GM19240 (cell line): ENCODE measurements at regions not wholly inside any gene's neighbourhood (a gene's known extent, or its start where the extent isn't known, plus 50 kb on each side); places are given as distances from the start of the nearest gene placed in this dataset.
"Not testable (repeated sequence)": the region's sequence is repeated elsewhere in the genome, so short reads cannot be mapped to it uniquely, and the experiment has no call there.

Source experiments
- DNase-seq: peaks from one replicate; pipeline ENCODE4 v3.0.0; 2011; ENCODE audit warnings: low spot score; ENCODE audit not compliant: insufficient read length

GRCh38 chr14:45721472-45721871 is 468.5 kb upstream of the MIS18BP1 start:
- no peak for DNase-seq

DNA sequence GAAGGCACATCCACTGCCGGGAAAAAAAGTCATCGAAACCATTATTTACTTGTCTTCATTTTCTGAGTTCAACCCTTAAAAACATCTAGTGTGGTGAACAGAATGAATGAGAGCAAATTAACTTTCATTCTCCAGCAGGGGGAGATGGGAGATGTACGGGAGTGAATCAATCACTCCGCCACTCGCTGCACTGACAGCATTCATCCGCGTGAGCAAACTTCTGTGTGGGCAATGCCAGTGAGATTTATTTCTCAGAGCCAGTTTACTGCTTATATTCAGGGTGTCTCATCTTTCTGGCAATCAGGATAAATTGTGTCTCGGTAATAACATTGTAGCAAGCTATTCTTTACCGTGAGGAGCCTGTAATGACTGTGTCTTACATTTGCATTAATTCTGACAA is 463.6 kb upstream of the MIS18BP1 start:
- DNase-seq: no peak

GRCh38 chr14:45715946-45716345 is 462.9 kb upstream of the MIS18BP1 start:
- no peak for DNase-seq

- DNase-seq: no peak
Measured at GRCh38 chr14:45709541-45709940, 456.5 kb upstream of the MIS18BP1 start.

DNA sequence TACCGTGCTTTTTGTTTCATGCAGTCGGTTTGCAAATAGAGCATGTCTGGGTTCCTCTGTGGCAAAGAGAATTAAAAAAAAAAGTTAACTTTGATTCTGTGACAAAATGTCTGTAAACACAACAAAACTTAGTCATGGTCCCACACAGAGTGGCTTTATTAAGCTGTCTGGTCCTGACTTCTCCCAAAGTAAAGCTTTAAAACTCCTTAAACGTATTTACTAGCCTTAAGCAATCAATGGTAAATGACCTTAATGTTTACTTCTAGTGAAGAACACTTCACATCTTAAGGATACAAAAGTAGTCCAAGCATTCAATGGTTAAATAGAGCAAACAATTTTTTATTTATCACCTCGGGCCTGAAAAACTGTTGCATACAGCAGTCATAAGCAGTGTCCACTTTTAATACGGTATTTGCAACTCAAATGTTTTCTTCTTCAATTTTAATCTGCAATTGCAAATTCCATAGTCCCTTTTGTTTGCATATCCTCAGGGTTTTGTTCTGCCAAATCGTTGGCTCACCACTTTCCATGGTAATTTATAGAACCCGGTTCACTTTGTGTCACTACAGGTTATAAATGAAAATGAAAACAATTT is 453.0 kb upstream of the MIS18BP1 start:
- DNase-seq: no peak

DNA sequence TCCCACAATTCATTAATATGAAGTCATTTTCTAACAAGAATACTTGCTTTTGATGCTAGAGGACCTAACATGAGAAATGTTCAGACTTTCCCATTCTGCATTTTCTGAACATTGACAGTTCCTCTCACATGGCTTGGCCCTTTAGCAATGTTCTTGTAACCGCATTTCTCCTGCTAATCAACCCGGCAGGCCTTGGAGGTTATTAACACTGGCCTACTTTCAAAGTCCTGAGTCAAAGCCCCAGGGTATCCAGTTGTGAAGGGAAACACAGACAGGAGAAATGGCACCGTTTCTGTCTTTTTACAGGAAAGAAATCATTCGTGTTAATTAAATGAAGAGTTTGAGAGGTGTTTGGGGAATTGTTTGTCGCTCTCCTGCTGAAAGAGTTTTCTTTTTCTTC is 446.5 kb upstream of the MIS18BP1 start:
- DNase-seq: no peak

- no peak for DNase-seq
Measured at GRCh38 chr14:45698462-45699134, 445.6 kb upstream of the MIS18BP1 start.

DNA sequence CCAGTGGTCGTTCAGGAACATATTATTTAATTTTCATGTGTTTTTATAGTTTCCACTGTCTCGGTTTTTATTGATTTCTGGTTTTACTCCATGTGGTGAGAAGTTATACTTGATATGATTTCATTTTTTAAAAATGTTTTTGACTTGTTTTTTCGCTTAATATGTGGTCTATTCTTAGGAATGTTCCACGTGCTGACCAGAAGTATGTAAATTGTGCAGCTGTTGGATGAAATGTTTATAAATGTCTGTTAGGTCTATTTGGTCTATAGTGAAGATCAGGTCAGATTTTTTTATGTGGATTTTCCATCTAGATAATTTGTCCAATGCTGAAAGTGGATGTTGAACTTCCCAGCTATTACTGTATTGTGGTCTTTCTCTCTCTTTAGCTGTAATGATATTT is 433.8 kb upstream of the MIS18BP1 start:
- DNase-seq: no peak

- DNase-seq: no peak
Measured at GRCh38 chr14:45680531-45680930, 427.5 kb upstream of the MIS18BP1 start.

DNA sequence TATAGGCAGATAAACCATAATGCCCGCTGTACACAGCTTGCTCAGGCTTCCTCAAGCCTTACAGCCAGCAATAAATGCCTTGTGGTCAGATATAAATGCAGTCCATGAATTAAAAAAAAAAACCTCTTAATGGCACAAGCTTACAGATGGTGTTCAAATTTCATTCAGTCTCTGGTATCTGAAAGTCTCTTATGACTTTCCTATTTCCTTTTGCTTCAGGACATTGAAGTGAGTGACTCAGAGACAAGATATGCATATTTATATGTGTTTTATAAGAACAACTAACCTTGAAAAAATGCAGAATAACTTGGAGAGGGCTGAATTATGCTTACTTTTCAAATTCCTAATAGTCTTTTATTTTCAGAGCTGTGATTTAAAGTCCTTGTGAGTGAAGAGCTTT is 426.9 kb upstream of the MIS18BP1 start:
- DNase-seq: no peak

- no peak for DNase-seq
Measured at GRCh38 chr14:45678163-45678562, 425.2 kb upstream of the MIS18BP1 start.

- no peak for DNase-seq
Measured at GRCh38 chr14:45673420-45673819, 420.4 kb upstream of the MIS18BP1 start.

DNA sequence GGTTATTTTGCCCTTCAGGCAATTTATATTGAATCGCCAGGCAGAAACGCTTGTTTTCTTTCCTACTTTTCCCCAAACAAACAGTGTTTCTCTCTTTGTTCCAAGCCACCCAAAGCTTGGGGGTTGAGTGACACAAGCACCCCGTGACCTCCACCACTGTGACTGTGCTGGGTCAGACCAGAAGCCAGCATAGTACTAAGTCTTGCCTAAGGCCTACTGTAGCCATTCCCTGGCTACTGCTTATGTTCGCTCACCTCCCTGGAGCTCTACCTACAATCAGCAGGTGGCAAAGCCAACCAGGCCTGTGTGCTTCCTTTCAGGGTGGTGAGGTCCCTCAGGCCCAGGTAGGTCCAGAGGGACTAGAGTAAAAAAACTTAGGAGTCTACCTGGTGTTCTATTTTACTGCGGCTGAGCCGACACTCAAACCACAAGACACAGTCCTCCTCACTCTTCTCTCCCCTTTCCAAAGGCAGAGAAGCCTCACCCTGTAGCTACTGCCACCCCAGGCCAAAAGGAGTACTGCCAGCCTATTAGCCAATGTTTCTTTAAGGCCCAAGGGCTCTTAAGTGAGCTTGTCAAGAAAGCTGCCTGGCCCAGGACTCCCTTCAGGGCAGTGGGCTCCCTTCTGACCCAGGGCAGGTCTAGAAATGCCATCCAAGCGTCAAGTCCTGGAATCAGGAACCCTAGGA is 411.8 kb upstream of the MIS18BP1 start:
- no peak for DNase-seq

DNA sequence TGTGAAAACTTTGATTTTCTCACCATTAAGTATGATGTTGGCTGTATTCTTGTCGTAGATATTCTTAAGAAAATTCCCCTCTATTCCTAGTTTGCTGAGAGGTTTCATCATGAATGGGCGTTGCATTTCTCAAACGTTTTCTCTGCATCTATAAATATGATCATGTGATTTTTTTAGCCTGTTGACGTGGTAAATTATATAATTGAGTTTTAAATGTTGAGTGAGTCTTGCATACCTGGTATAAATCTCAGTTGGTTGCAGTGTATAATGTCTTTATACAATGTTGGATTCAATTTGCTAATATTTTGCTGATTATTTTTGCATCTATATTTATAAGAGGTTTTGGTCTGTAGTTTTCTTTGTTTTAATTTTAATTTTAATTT is 405.9 kb upstream of the MIS18BP1 start:
- no peak for DNase-seq

DNA sequence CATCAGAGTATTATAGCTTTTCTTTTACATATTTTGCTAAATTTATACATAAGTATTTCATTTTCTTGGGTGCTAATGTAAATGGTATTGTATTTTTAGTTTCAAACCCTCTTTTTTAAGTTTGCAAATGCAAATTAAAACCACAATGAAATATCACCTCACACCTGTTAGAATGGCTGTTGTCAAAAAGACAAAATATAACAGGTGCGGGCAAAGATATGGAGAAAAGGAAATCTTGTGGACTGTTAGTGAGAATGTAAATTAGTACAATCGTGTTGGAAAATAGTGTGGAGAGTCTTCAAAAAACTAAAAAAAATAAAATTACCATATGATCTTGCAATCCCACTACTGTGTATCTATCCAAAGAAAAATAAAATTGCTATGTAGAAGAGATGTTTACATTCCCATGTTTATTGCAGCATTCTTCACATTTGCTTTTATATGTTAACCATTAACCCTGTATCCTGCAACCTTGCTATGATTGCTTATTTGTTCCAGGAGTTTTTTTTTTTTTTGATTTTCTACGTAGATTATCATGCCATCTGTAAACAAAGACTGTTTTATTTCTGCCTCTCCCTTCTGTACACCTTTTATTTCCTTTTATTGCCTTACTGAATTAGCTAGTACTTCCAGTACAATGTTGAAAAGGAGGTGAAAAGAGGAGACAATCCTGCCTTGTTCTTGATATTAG is 405.4 kb upstream of the MIS18BP1 start:
- no peak for DNase-seq

DNA sequence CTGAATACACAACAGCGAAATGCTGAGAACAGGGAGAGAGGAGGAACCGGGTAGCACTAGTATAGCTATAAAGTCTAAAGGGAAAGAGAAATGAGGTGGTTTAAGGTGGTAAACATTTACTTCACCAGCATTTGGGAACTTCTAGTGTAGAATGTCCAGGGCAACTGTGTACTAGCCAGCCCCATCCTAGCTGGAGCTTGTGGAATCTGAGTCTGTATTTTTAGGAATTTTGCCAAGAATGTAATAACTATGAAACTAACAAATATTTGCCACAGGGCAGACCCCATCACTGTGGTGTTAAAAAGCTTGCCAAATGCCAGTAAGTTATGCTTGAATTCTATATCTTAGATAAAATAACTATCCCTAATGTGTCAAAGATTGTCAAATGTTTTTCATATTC is 398.9 kb upstream of the MIS18BP1 start:
- no peak for DNase-seq

DNA sequence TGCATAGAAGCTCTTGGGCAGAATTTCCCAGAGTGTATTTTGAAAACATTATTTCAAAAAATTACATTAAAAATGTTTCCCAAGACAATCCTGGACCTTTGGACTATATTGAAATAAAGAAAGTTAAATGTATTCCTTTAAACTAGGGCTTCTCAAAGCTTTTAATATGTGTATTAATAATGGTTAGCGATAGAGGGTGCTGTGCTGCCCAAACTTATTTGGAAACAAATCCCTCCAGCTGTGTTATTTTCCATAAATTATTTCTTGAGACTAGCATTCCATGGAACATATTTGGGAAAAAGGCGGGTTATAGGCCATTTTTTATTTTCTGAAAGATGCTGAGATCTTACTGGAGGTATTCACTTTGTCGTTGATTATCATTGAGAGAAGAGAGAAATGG is 397.8 kb upstream of the MIS18BP1 start:
- DNase-seq: no peak

GRCh38 chr14:45649051-45649450 is 396.0 kb upstream of the MIS18BP1 start:
- DNase-seq: no peak

DNA sequence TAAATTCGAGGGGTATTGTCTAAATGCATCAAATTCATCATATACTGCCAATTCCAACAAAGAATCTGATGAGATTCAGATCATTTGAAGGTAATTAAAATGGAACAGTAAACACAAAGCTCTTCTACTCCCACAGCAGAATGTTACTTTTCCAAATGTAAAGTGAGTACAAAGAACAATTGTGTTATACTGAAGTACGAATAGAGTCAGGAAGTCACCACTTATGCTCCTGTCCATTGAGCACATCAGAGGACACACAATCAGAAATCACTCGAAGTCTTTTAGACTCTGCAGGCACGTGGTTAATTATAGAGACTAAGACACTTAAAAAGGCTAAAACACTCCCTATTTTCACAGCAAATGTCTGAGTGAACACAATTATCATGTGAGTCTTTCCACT is 388.5 kb upstream of the MIS18BP1 start:
- DNase-seq: no peak

- not testable (repeated sequence) for DNase-seq
Measured at GRCh38 chr14:45634651-45635441, 381.8 kb upstream of the MIS18BP1 start.

GRCh38 chr14:45633220-45633984 is 380.4 kb upstream of the MIS18BP1 start:
- DNase-seq: no peak
